ENCODE measurements at regions not wholly inside any gene's neighbourhood (a gene's known extent, or its start where the extent isn't known, plus 50 kb on each side); places are given as distances from the start of the nearest gene placed in this dataset.

- Histone ChIP-seq H2AFZ (ENCODE audit: low read length) (no peak overlapping the region), H3K27ac (ENCODE audit: low read depth, low read length) (no peak overlapping the region), H3K14ac (ENCODE audit: insufficient read length) (no peak overlapping the region), H2BK5ac (ENCODE audit: low read depth, low read length) (no peak overlapping the region), H3K27me3 (replicated peaks in 1 of 4; ENCODE audit: control insufficient read depth in 3 of 4, extremely low read depth in 1 of 4, insufficient read depth in 3 of 4, low read length in 3 of 4) (no peaks in the 10 kb centered on the region), H3K9ac (replicated peaks in 1 of 4; ENCODE audit: extremely low read depth in 1 of 4, low read depth in 3 of 4, low read length in 3 of 4) (no peak overlapping the region), H3K9me3 (ENCODE audit: insufficient read depth in 2 of 2, low read depth in 1 of 2, low read length in 1 of 2) (no peaks in the 10 kb centered on the region), H3K4me3 (ENCODE audit: extremely low read depth in 1 of 4, insufficient read depth in 2 of 4, low read depth in 3 of 4, low read length in 4 of 4) (no peak overlapping the region), H2BK20ac (ENCODE audit: low read length) (no peak overlapping the region), H3K79me2 (ENCODE audit: control insufficient read depth in 1 of 2, insufficient read depth in 2 of 2, low read length in 2 of 2) (no peaks in the 10 kb centered on the region), H4K91ac (replicated peaks; ENCODE audit: insufficient read length, low read length) (no peak overlapping the region), H3K23ac (ENCODE audit: insufficient read length) (no peak overlapping the region), H2BK12ac (ENCODE audit: low read depth, low read length) (no peak overlapping the region), H3K56ac (replicated peaks; ENCODE audit: insufficient read length, low read depth, low read length) (no peak overlapping the region), H4K20me1 (replicated peaks in 1 of 2; ENCODE audit: control insufficient read depth in 1 of 2, insufficient read depth in 2 of 2, low read length in 2 of 2) (no peaks in the 10 kb centered on the region), H3K4me1 (replicated peaks in 1 of 4; ENCODE audit: control insufficient read depth in 3 of 4, insufficient read depth in 4 of 4, low read length in 3 of 4) (no peaks in the 10 kb centered on the region), H3K36me3 (ENCODE audit: control insufficient read depth in 2 of 4, insufficient read depth in 4 of 4, low read length in 3 of 4) (no peaks in the 10 kb centered on the region), H3K23me2 (ENCODE audit: low read depth, low read length) (no peaks in the 10 kb centered on the region; the same call in 1 of the 2 replicates), H4K5ac (ENCODE audit: insufficient read length, low read depth, low read length) (no peak overlapping the region), H3K4me2 (ENCODE audit: insufficient read depth in 1 of 2, low read depth in 2 of 2, low read length in 2 of 2) (no peak overlapping the region), H3K4ac (replicated peaks; ENCODE audit: insufficient read length, low read depth, low read length) (no peak overlapping the region), H3K79me1 (ENCODE audit: low read depth, low read length) (no peaks in the 10 kb centered on the region), H3K18ac (ENCODE audit: extremely low read depth, low read length) (no peak overlapping the region), H2BK120ac (replicated peaks; ENCODE audit: low read depth, low read length) (no peak overlapping the region), H4K8ac (ENCODE audit: extremely low read depth, insufficient read depth, low read length) (no peak overlapping the region), H2BK15ac (ENCODE audit: low read length) (no peak overlapping the region), H2AK5ac (ENCODE audit: low read depth, low read length) (no peak overlapping the region)
- DNase-seq (ENCODE audit: low read depth in 1 of 2, low spot score in 2 of 2) (no peak), FAIRE-seq (no peak)
- ChIA-PET CTCF (ENCODE audit: partially characterized antibody) (no interaction called here), POLR2A (ENCODE audit: partially characterized antibody) (no interaction called here)
- 82% methylated on average over 1 of the region's 1 CpG; no CpG with 5 or more reads in 1 of the 2 experiments for WGBS, 2 experiments (ENCODE audit: extremely low coverage in 1 of 2, insufficient coverage in 1 of 2, insufficient read length in 1 of 2, insufficient replicate concordance in 2 of 2, low coverage in 1 of 2, low lambda C conversion rate in 2 of 2, missing lambda C conversion rate in 1 of 2)
- no peak for TF ChIP-seq MAX (IDR thresholded peaks at IDR 0.05)
- no peak for TF ChIP-seq TBP (IDR thresholded peaks at IDR 0.05; ENCODE audit: low read depth, low read length)
- no peak for TF ChIP-seq GABPA (IDR thresholded peaks at IDR 0.05; ENCODE audit: borderline replicate concordance, insufficient read depth, low read length)
- TF ChIP-seq HDAC2 (IDR thresholded peaks at IDR 0.05; ENCODE audit: borderline replicate concordance in 1 of 2, low read depth in 2 of 2, low read length in 2 of 2) = no peak
- TF ChIP-seq TAF1 (IDR thresholded peaks at IDR 0.05; ENCODE audit: low read depth, low read length) = no peak
- TF ChIP-seq BRCA1 (IDR thresholded peaks at IDR 0.05; ENCODE audit: low read depth, low read length) = no peak
- no peak for TF ChIP-seq EZH2 (IDR thresholded peaks at IDR 0.05; ENCODE audit: low read depth, low read length, severe bottlenecking)
- TF ChIP-seq RAD21 (IDR thresholded peaks at IDR 0.05 in 1 of 2, conservative IDR thresholded peaks at IDR 0.05 in 1 of 2; ENCODE audit: low read depth in 2 of 2, low read length in 2 of 2) = no peak
- no peak for TF ChIP-seq JUND (IDR thresholded peaks at IDR 0.05; ENCODE audit: low read length)
- no peak for TF ChIP-seq CTBP2 (IDR thresholded peaks at IDR 0.05; ENCODE audit: borderline replicate concordance, insufficient read depth, insufficient read length, low read length)
- no peak for TF ChIP-seq CBX5 (IDR thresholded peaks at IDR 0.05; ENCODE audit: low read depth, low read length)
- TF ChIP-seq HDAC6 (IDR thresholded peaks at IDR 0.05; ENCODE audit: low read depth, low read length) = no peak
- TF ChIP-seq CHD2 (IDR thresholded peaks at IDR 0.05; ENCODE audit: low read length) = no peak
These were observed 367.6 kb downstream of the TXNL1 start for GRCh38 chr18:56270671-56271250.

Data from H1 (cell line).